ENCODE measurements at regions not wholly inside any gene's neighbourhood (a gene's known extent, or its start where the extent isn't known, plus 50 kb on each side); places are given as distances from the start of the nearest gene placed in this dataset.

DNA sequence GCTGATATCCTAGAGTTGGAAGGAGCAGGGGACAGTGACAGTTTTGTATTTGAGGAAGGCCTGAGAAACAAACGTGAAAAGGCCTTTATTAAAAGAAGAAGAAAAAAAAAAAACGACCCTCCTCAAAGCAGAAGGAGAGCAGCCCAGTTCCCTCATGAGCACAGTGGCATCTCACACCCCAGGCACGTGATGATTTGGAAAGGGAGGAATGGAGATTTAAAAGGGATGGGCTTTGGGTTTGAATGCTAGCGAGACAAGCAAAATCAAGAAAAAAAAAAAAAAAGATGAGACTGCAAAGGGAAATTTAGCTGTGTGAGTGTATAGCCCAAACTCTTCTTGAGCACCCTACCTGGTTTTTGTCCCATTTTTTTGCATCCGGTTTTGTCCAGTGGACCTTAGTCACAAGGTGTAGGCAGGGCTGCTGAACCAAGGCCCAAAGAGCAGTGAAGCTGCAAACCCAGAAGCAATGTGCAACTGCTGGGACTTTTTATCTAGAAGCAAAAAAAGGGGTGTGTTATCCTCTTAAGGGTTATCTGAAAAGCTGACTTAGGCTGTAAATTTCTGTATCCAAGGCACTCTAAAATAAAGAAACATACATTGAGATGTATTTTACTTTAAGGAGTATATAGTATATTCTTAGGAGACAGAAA, 54.5 kb upstream of the RREB1 start:
- TF ChIP-seq, protein P1, sequence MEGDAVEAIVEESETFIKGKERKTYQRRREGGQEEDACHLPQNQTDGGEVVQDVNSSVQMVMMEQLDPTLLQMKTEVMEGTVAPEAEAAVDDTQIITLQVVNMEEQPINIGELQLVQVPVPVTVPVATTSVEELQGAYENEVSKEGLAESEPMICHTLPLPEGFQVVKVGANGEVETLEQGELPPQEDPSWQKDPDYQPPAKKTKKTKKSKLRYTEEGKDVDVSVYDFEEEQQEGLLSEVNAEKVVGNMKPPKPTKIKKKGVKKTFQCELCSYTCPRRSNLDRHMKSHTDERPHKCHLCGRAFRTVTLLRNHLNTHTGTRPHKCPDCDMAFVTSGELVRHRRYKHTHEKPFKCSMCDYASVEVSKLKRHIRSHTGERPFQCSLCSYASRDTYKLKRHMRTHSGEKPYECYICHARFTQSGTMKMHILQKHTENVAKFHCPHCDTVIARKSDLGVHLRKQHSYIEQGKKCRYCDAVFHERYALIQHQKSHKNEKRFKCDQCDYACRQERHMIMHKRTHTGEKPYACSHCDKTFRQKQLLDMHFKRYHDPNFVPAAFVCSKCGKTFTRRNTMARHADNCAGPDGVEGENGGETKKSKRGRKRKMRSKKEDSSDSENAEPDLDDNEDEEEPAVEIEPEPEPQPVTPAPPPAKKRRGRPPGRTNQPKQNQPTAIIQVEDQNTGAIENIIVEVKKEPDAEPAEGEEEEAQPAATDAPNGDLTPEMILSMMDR (IDR thresholded peaks at IDR 0.05) = no peak
